HepG2 (cell line): ENCODE measurements at regions not wholly inside any gene's neighbourhood (a gene's known extent, or its start where the extent isn't known, plus 50 kb on each side); places are given as distances from the start of the nearest gene placed in this dataset.

Source experiments
- CBX1 ChIP-seq: IDR thresholded peaks from one replicate; pipeline ENCODE4 v1.6.1; 2016; ENCODE audit warnings: antibody characterized with exemption, low read depth
- HDAC2 ChIP-seq: sonication (generic); formaldehyde crosslinking; IDR thresholded peaks from 2 replicates; pipeline ENCODE4 v1.4.0; 2020; ENCODE audit warnings: missing genetic modification reagents
- NCOA2 ChIP-seq: sonication (generic); formaldehyde crosslinking; IDR thresholded peaks from 2 replicates; pipeline ENCODE4 v1.8.0; 2022; ENCODE audit warnings: inconsistent platforms
- RFXANK ChIP-seq: IDR thresholded peaks from 2 replicates; pipeline ENCODE4 v1.6.1; 2016
- TCF7L2 ChIP-seq: IDR thresholded peaks from 2 replicates; pipeline ENCODE4 v1.6.1; 2011; ENCODE audit warnings: mild to moderate bottlenecking, low read depth, low read length, moderate library complexity

DNA sequence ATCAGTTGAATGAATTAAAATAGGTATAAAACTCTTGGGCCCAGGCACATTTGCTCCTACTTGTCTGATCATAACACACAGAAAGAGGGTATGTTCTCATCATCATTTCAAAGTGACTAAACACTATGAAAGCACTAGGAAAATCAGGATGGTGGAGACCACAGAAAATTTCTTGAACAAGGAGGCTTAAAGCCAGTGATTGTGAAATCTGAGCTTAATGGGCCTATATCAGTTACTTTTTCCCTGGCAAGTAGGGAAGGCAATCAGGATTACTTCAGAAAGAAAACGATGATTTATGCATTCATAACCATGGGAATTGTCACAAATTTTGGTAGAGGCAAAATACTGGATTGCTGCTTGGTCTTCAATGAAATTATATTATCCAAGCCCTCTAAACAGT, 434.4 kb upstream of the CNTN4 start:
- TF ChIP-seq RFXANK (CRISPR knock-in tag) = no peak
- TF ChIP-seq NCOA2 (CRISPR knock-in tag) = no peak
- no peak for TF ChIP-seq TCF7L2
- no peak for TF ChIP-seq HDAC2 (CRISPR knock-in tag)
- TF ChIP-seq CBX1 = no peak
